CD4-positive, alpha-beta T cell (primary cell): ENCODE measurements at regions not wholly inside any gene's neighbourhood (a gene's known extent, or its start where the extent isn't known, plus 50 kb on each side); places are given as distances from the start of the nearest gene placed in this dataset.

Source experiments
- ATAC-seq: fragments of 200-7000 bp; cut with Tn5 transposase; one replicate; pipeline ENCODE4 v1.10.0; 2022; ENCODE audit warnings: mild to moderate bottlenecking; ENCODE audit not compliant: poor library complexity
- CTCF ChIA-PET: fragments of 350-600 bp; sonication (Branson Sonifier 250); formaldehyde crosslinking; loops from one replicate; lab custom pipeline; 2021; ENCODE audit warnings: antibody characterized with exemption, inconsistent platforms; lab: Charles Lee
- POLR2A ChIA-PET: fragments of 350-600 bp; sonication (Branson Sonifier 250); formaldehyde crosslinking; loops from one replicate; lab custom pipeline; 2021; ENCODE audit warnings: antibody characterized with exemption, inconsistent platforms; lab: Charles Lee
- DNase-seq, 14 experiments: peaks; one replicate each; pipeline ENCODE4 v3.0.0-alpha.2; 2013 to 2020; ENCODE audit warnings: mixed read lengths in 2 of 14
- H3K27ac ChIP-seq, 2 donors: one replicate each; pipeline versions ENCODE4 v1.5.1 to v1.7.0; 2013; ENCODE audit warnings: low read length in 2 of 2, low read depth in 1 of 2, mild to moderate bottlenecking in 1 of 2
- H3K27me3 ChIP-seq, 2 experiments: 1 replicate in 1 of 2; 2 replicates in 1 of 2; pipeline versions ENCODE4 v1.6.1 to v1.7.0; 2013; ENCODE audit warnings: low read length in 2 of 2, control low read depth in 1 of 2, mild to moderate bottlenecking in 1 of 2, moderate library complexity in 1 of 2; ENCODE audit not compliant: insufficient read depth in 2 of 2, control insufficient read depth in 1 of 2
- H3K36me3 ChIP-seq: one replicate; pipeline ENCODE4 v1.6.1; 2013; ENCODE audit warnings: low read length, control low read depth; ENCODE audit not compliant: insufficient read depth
- H3K4me1 ChIP-seq: one replicate; pipeline ENCODE4 v1.6.1; 2013; ENCODE audit warnings: low read length, control low read depth; ENCODE audit not compliant: insufficient read depth
- H3K4me3 ChIP-seq: one replicate; pipeline ENCODE4 v1.5.1; 2013; ENCODE audit warnings: mild to moderate bottlenecking, low read length, moderate library complexity
- H3K9me3 ChIP-seq, 2 experiments: 1 replicate in 1 of 2; 2 replicates in 1 of 2; pipeline versions ENCODE4 v1.6.1 to v1.7.0; 2013; ENCODE audit warnings: low read length in 2 of 2, mild to moderate bottlenecking in 2 of 2, control low read depth in 1 of 2, moderate library complexity in 1 of 2; ENCODE audit not compliant: control insufficient read depth in 1 of 2, insufficient read depth in 1 of 2
- H3K27ac Mint-ChIP-seq: one replicate; pipeline ENCODE4 v1.8.0; 2020; ENCODE audit warnings: mixed read lengths
- H3K27me3 Mint-ChIP-seq: one replicate; pipeline ENCODE4 v1.8.0; 2021; ENCODE audit warnings: mixed read lengths
- H3K36me3 Mint-ChIP-seq: one replicate; pipeline ENCODE4 v1.8.0; 2021; ENCODE audit warnings: low read depth, mixed read lengths
- H3K4me1 Mint-ChIP-seq: one replicate; pipeline ENCODE4 v1.8.0; 2021; ENCODE audit warnings: low read depth, mixed read lengths
- H3K4me3 Mint-ChIP-seq: one replicate; pipeline ENCODE4 v1.8.0; 2020; ENCODE audit warnings: mild to moderate bottlenecking, mixed read lengths
- H3K9me3 Mint-ChIP-seq: one replicate; pipeline ENCODE4 v1.8.0; 2020; ENCODE audit warnings: mixed read lengths
- intact Hi-C, 2 experiments: fragments of 100-400 bp; cut with DNase I in 1 of 2; cut with micrococcal nuclease in 1 of 2; formaldehyde crosslinking; loops; one replicate each; pipeline versions ENCODE4 v1.15.1 to v1.9.0; 2023 to 2025; cut with DNase I, micrococcal nuclease
- TF ChIP-seq, protein P1 (sequence below): fragments of 200-600 bp; IDR thresholded peaks from one replicate; pipeline ENCODE4 v1.8.0; 2022; ENCODE audit warnings: antibody characterized with exemption, mild to moderate bottlenecking

DNA sequence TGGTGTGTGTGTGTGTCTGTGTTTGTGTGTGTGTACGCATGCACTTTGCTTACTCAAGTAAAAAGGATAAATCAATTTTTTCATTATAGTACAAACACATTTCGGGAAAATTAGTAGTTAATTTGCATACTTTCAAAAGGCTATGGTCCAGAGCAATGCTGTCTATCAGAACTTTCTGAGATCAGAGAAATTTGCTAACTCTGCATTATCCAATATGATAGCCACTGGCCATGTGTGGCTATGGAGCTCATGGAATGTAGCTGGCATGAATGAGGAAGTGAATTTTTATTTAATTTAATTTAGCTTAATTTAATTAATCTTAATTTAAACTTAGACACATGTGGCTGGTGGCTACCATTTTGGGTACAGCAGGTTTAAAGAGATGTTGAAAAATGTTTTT, 289.6 kb downstream of the MAT2B start:
- H3K9me3 Mint-ChIP-seq = peaks cover 11% of the 10 kb centered on the region
- Histone ChIP-seq H3K27ac (no peak overlapping the region), H3K9me3 (peaks cover 0 to 3% of the 10 kb centered on the region in 2 experiments), H3K27me3 (no peaks in the 10 kb centered on the region), H3K4me1 (no peaks in the 10 kb centered on the region), H3K36me3 (no peaks in the 10 kb centered on the region), H3K4me3 (no peak overlapping the region)
- H3K27ac Mint-ChIP-seq = no peak overlapping the region
- TF ChIP-seq, protein P1, sequence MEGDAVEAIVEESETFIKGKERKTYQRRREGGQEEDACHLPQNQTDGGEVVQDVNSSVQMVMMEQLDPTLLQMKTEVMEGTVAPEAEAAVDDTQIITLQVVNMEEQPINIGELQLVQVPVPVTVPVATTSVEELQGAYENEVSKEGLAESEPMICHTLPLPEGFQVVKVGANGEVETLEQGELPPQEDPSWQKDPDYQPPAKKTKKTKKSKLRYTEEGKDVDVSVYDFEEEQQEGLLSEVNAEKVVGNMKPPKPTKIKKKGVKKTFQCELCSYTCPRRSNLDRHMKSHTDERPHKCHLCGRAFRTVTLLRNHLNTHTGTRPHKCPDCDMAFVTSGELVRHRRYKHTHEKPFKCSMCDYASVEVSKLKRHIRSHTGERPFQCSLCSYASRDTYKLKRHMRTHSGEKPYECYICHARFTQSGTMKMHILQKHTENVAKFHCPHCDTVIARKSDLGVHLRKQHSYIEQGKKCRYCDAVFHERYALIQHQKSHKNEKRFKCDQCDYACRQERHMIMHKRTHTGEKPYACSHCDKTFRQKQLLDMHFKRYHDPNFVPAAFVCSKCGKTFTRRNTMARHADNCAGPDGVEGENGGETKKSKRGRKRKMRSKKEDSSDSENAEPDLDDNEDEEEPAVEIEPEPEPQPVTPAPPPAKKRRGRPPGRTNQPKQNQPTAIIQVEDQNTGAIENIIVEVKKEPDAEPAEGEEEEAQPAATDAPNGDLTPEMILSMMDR = no peak
- intact Hi-C loops = no loop called here
- H3K4me1 Mint-ChIP-seq = no peaks in the 10 kb centered on the region
- H3K4me3 Mint-ChIP-seq = no peak overlapping the region
- ATAC-seq (no peak), DNase-seq (no peak)
- no peaks in the 10 kb centered on the region for H3K36me3 Mint-ChIP-seq
- no peaks in the 10 kb centered on the region for H3K27me3 Mint-ChIP-seq
- POLR2A ChIA-PET = no interaction called here
- CTCF ChIA-PET = no interaction called here

DNA sequence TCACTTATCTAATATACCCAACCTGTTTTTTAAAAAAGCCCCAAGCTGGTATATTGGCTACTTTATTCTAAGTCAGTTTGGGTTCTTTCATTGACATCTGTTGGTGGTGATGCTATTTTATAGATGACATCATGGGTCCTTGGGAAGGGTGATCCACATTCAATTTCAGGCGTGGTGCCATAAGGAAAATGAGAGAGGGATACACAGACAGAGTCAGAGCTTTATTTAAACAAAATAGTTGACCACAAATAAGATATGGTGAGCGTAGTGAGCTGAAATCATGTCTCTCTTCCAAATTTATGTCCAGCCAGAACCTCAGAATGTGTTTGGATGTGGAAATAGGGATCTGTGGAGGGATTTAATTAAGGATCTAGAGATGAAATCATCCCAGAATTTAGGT, 302.4 kb downstream of the MAT2B start:
- no peak for ATAC-seq
- no peak overlapping the region for H3K4me3 Mint-ChIP-seq

DNA sequence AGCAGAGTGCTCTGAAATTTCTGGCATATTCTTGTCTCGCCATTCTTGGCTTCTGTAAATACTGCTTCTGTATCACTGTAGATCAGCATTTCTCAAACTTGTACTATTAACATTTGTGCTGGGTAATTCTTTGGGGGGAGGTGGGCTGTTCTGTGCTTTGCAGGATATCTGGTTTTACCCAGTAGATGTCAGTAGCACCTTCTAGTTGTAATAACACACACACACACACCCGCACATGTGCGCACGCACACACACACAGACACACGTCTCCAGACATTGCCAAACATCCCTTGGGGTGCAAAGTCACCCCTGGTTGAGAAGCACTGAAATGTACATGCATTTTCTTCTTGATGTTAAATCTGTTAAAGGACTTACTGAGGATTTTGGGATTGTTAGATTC, 304.1 kb downstream of the MAT2B start:
- no peak overlapping the region for H3K27ac ChIP-seq
- ChIA-PET POLR2A (no interaction called here), CTCF (no interaction called here)
- TF ChIP-seq, protein P1 = no peak
- ATAC-seq = no peak
- H3K27me3 Mint-ChIP-seq = peaks cover 4% of the 10 kb centered on the region
- no peaks in the 10 kb centered on the region for H3K27me3 ChIP-seq
- H3K27ac Mint-ChIP-seq = no peak overlapping the region
- no peaks in the 10 kb centered on the region for H3K4me1 Mint-ChIP-seq
- no peak for DNase-seq
- no peaks in the 10 kb centered on the region for H3K36me3 ChIP-seq
- no peaks in the 10 kb centered on the region for H3K36me3 Mint-ChIP-seq
- no peak overlapping the region for H3K4me3 Mint-ChIP-seq
- H3K9me3 ChIP-seq = no peaks in the 10 kb centered on the region
- H3K4me3 ChIP-seq = no peak overlapping the region
- H3K4me1 ChIP-seq = no peaks in the 10 kb centered on the region
- intact Hi-C loops = no loop called here
- no peaks in the 10 kb centered on the region for H3K9me3 Mint-ChIP-seq

More for the DNA sequence above, 302.4 kb downstream of the MAT2B start:
- no peak for DNase-seq
- ChIA-PET POLR2A (no interaction called here), CTCF (no interaction called here)
- Mint-ChIP-seq H3K27ac (no peak overlapping the region), H3K4me1 (no peaks in the 10 kb centered on the region), H3K36me3 (no peaks in the 10 kb centered on the region), H3K9me3 (no peaks in the 10 kb centered on the region), H3K27me3 (peaks cover 4% of the 10 kb centered on the region)
- H3K36me3 ChIP-seq = no peaks in the 10 kb centered on the region
- H3K4me1 ChIP-seq = no peaks in the 10 kb centered on the region
- TF ChIP-seq, protein P1 = no peak
- H3K27ac ChIP-seq = no peak overlapping the region
- no peak overlapping the region for H3K4me3 ChIP-seq
- H3K27me3 ChIP-seq = no peaks in the 10 kb centered on the region
- no peaks in the 10 kb centered on the region for H3K9me3 ChIP-seq
- intact Hi-C loops = no loop called here
